Testis (tissue), 2 donors: ENCODE measurements at regions not wholly inside any gene's neighbourhood (a gene's known extent, or its start where the extent isn't known, plus 50 kb on each side); places are given as distances from the start of the nearest gene placed in this dataset.
"Not testable (repeated sequence)": the region's sequence is repeated elsewhere in the genome, so short reads cannot be mapped to it uniquely, and the experiment has no call there.

ENCODE experiments used
- DNase-seq: peaks from one replicate; pipeline ENCODE4 v3.0.0-alpha.2; 2019
- H3K27ac ChIP-seq, 2 donors: fragments of 200-600 bp; sonication (generic); one replicate each; pipeline ENCODE4 v1.5.1; 2019
- H3K27me3 ChIP-seq: fragments of 200-600 bp; sonication (generic); one replicate; pipeline ENCODE4 v1.5.1; 2019
- H3K36me3 ChIP-seq: fragments of 200-600 bp; sonication (generic); one replicate; pipeline ENCODE4 v1.5.1; 2017; ENCODE audit warnings: low read depth; ENCODE audit errors: missing control alignments
- H3K4me1 ChIP-seq: fragments of 200-600 bp; sonication (generic); one replicate; pipeline ENCODE4 v1.5.1; 2019
- H3K4me3 ChIP-seq, 2 donors: fragments of 200-600 bp; sonication (generic); one replicate each; pipeline ENCODE4 v1.5.1; 2017 to 2019
- H3K9me3 ChIP-seq: fragments of 200-600 bp; sonication (generic); one replicate; pipeline ENCODE4 v1.5.1; 2017
- CTCF ChIP-seq, 3 experiments: fragments of 450-650 bp in 2 of 3; fragments of 200-600 bp in 1 of 3; sonication (generic) in 1 of 3; IDR thresholded peaks; one replicate each; pipeline ENCODE4 v1.5.1; 2016 to 2019; ENCODE audit warnings: antibody characterized with exemption in 3 of 3, mild to moderate bottlenecking in 2 of 3, moderate library complexity in 1 of 3
- POLR2A ChIP-seq: fragments of 450-650 bp; IDR thresholded peaks from one replicate; pipeline ENCODE4 v1.6.1; 2017; ENCODE audit warnings: antibody characterized with exemption, mild to moderate bottlenecking, moderate library complexity
- WGBS, 2 donors: methylation state at CpG; one replicate each; pipeline ENCODE4 v1.1.5; 2018; 5-methylcytosine and 5-hydroxymethylcytosine counted together
- intact Hi-C: fragments of 100-400 bp; cut with DNase I; formaldehyde crosslinking; loops from one replicate; pipeline ENCODE4 v1.15.1; 2023; ENCODE audit warnings: low total_unique reads

GRCh38 chr9:88915916-88916315 is 75.4 kb upstream of the S1PR3 start:
- Histone ChIP-seq H3K36me3 (no peaks in the 10 kb centered on the region), H3K4me1 (no peaks in the 10 kb centered on the region), H3K27ac (no peak overlapping the region), H3K27me3 (no peaks in the 10 kb centered on the region), H3K9me3 (no peaks in the 10 kb centered on the region), H3K4me3 (no peak overlapping the region)
- intact Hi-C loops = no loop called here
- no peak for TF ChIP-seq POLR2A
- no peak for TF ChIP-seq CTCF (IDR thresholded peaks at IDR 0.05)
- no peak for DNase-seq
- WGBS, 2 donors = 60 to 65% methylated on average over 2 of the region's 2 CpGs

DNA sequence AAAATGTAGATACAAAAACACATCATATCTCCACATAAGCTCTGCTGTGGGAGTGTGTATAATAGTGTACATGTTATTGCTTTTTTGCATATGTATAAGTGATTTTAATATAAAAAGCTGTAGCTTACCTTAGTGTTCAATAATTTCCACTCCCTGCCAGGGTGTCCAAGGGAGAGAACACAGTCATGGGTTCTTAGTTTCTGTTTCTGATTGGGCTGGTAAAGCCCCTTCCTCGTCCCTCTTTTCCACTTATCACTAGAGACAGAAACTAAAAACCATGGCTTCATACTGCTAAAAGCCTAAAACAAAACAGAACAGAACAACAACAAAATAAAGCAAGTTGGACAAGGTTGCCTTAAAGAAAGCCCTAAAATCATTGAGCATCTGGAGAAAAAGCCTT is 74.4 kb upstream of the S1PR3 start:
- Histone ChIP-seq H3K27ac (no peak overlapping the region), H3K27me3 (no peaks in the 10 kb centered on the region), H3K36me3 (no peaks in the 10 kb centered on the region), H3K9me3 (no peaks in the 10 kb centered on the region), H3K4me1 (no peaks in the 10 kb centered on the region), H3K4me3 (no peak overlapping the region)
- TF ChIP-seq POLR2A (no peak), CTCF (IDR thresholded peaks at IDR 0.05) (no peak)
- intact Hi-C loops = no loop called here
- no peak for DNase-seq
- WGBS, 2 donors = 38 to 50% methylated on average over 1 of the region's 1 CpG

DNA sequence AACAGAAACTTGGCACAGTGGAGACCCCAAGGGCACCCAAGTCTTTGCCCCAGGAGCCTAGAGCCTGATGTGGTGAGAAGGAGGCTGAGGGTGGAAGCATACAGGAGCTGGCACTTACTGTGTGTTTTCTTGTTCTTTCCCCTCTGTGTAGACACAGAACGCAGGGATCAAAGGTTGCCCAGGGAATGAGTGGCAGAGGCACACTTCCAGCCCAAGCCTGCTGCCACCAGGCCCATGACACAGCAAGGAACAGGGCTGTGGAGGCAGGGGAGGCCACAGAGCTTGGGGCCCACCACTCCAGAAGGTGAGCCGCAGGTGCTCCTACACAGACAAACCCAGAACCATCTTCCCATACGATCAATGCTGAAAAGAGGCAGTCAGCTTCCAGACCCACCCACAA is 73.9 kb upstream of the S1PR3 start:
- Histone ChIP-seq H3K4me1 (no peaks in the 10 kb centered on the region), H3K36me3 (no peaks in the 10 kb centered on the region), H3K4me3 (no peak overlapping the region), H3K27me3 (no peaks in the 10 kb centered on the region), H3K27ac (no peak overlapping the region), H3K9me3 (no peaks in the 10 kb centered on the region)
- no peak for DNase-seq
- 96 to 100% methylated on average over 2 to 3 of the region's 3 CpGs for WGBS, 2 donors
- TF ChIP-seq POLR2A (no peak), CTCF (IDR thresholded peaks at IDR 0.05) (no peak)
- intact Hi-C loops = no loop called here

- H3K4me3 ChIP-seq, DNase-seq, H3K27ac ChIP-seq, H3K4me1 ChIP-seq, H3K36me3 ChIP-seq, intact Hi-C loops, H3K9me3 ChIP-seq, H3K27me3 ChIP-seq: not testable (repeated sequence)
- WGBS, 2 donors = 80 to 90% methylated on average over 1 of the region's 1 CpG
Measured at GRCh38 chr9:88918537-88918936, 72.7 kb upstream of the S1PR3 start.

GRCh38 chr9:88920645-88921044 is 70.6 kb upstream of the S1PR3 start:
- WGBS, 2 donors = 100% methylated on average over 1 of the region's 1 CpG
- Histone ChIP-seq H3K9me3 (no peaks in the 10 kb centered on the region), H3K27ac (no peak overlapping the region), H3K4me1 (no peaks in the 10 kb centered on the region), H3K36me3 (no peaks in the 10 kb centered on the region), H3K27me3 (no peaks in the 10 kb centered on the region), H3K4me3 (no peak overlapping the region)
- DNase-seq = no peak
- intact Hi-C loops = no loop called here
- TF ChIP-seq CTCF (IDR thresholded peaks at IDR 0.05) (no peak), POLR2A (no peak)
